Stimulated activated CD8-positive, alpha-beta memory T cell treated with anti-CD3 and anti-CD28 coated beads, Interleukin-12 subunit alpha, Interleukin-12 subunit beta, amount 100 ng/mL, for 24 hours (primary cell): ENCODE measurements at regions not wholly inside any gene's neighbourhood (a gene's known extent, or its start where the extent isn't known, plus 50 kb on each side); places are given as distances from the start of the nearest gene placed in this dataset.

Experiments
- DNase-seq: peaks from one replicate; pipeline ENCODE4 v3.0.0-alpha.2; 2020; ENCODE audit errors: extremely low read depth

DNA sequence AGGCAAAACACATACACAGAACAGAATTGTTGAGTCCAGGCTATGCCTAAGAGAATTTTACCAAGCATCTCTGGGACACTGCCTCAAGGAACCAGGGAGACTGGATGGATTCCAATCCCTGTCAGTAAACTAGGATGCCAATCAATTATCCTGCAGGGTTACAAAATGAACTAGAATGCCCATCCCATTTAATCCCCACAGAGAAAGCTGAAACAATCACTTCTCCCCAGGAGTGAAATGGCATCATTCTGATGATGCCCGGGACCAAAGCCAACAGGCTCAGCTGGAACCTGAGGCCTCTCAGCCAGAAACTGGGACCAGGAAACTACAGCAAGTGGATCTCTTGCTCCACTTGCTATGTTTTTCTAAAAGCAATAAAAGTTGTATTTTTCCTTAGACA is 130.0 kb upstream of the TJP1 start:
- no peak for DNase-seq

GRCh38 chr15:29945943-29946596 is 123.8 kb upstream of the TJP1 start:
- no peak for DNase-seq

GRCh38 chr15:29944925-29945324 is 122.7 kb upstream of the TJP1 start:
- DNase-seq, result no peak

GRCh38 chr15:29942548-29942947 is 120.3 kb upstream of the TJP1 start:
- DNase-seq, result no peak

- no peak for DNase-seq
Measured at GRCh38 chr15:29942143-29942542, 119.9 kb upstream of the TJP1 start.

DNA sequence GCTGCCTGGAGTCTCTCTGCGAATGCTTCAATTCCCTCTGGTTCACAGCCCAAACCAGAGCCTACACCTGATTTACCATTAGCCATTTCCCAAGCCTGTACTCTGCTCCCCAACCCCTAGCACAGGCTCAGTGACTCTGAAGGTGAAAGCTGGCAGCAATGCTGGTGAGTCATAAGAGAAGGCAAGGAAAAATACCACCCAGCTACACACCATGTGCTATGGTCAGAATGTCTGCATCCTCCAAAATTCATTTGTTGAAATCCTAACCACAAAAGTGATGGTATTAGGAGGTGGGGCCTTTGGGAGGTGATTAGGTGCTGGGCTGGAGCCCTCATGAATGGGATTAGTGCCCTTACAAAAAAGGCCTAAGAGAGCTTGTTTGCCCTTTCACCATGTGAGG is 117.1 kb upstream of the TJP1 start:
- DNase-seq, result no peak

GRCh38 chr15:29938361-29939335 is 116.4 kb upstream of the TJP1 start:
- DNase-seq, result no peak

GRCh38 chr15:29937956-29938355 is 115.7 kb upstream of the TJP1 start:
- DNase-seq, result no peak

GRCh38 chr15:29936353-29937049 is 114.2 kb upstream of the TJP1 start:
- DNase-seq, result no peak

GRCh38 chr15:29935296-29936004 is 113.2 kb upstream of the TJP1 start:
- DNase-seq, result no peak

- DNase-seq, result no peak
Measured at GRCh38 chr15:29934251-29934650, 112.0 kb upstream of the TJP1 start.

- no peak for DNase-seq
Measured at GRCh38 chr15:29933042-29933803, 111.0 kb upstream of the TJP1 start.

DNA sequence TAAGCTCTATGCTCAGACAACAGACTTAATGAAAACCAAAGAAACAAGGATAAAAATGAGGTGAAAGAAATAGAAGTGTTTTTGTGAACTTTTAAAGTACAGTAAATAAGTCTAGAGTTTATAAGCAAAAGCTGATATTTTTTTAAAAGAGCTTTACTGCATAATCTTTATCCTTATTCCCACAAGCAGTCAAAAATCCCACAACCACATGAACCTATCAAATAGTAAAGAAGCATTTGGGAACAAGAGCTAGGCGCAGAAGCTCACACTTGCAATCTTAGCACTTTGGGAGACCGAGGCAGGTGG is 103.8 kb upstream of the TJP1 start:
- no peak for DNase-seq

GRCh38 chr15:29925227-29926082 is 103.2 kb upstream of the TJP1 start:
- DNase-seq, result peak; percentile 16

- DNase-seq, result no peak
Measured at GRCh38 chr15:29924750-29925149, 102.5 kb upstream of the TJP1 start.

- DNase-seq, result no peak
Measured at GRCh38 chr15:29922191-29922590, 99.9 kb upstream of the TJP1 start.

- no peak for DNase-seq
Measured at GRCh38 chr15:29921130-29921601, 98.9 kb upstream of the TJP1 start.

DNA sequence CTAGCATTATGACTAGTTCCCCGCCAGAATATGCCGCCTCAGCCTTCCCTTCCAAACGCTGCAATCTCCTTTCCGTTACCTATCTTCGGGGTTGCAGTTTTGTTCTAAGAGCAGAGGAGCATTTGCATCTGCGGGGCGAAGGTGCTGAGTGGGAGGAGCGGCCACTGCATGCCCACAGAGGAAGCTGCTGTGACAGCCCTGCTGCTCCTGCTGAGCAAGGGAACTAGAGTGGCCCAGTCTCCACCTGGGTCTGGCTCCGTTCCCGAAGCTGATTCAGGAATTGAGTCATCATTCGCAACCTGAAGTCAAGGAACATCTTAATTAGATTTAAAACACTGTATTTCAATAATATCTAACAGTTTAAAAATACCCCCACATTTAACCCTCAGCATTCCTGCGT is 98.2 kb upstream of the TJP1 start:
- no peak for DNase-seq

- DNase-seq, result no peak
Measured at GRCh38 chr15:29919380-29919881, 97.2 kb upstream of the TJP1 start.
